Subcutaneous abdominal adipose tissue (tissue), 5 donors: ENCODE measurements at regions not wholly inside any gene's neighbourhood (a gene's known extent, or its start where the extent isn't known, plus 50 kb on each side); places are given as distances from the start of the nearest gene placed in this dataset.
"Not testable (repeated sequence)": the region's sequence is repeated elsewhere in the genome, so short reads cannot be mapped to it uniquely, and the experiment has no call there.

ENCODE experiments used
- H3K27ac ChIP-seq: one replicate; pipeline ENCODE4 v1.7.0; 2013; ENCODE audit warnings: low read depth, mild to moderate bottlenecking, inconsistent platforms, low read length, moderate library complexity
- H3K27me3 ChIP-seq, 5 donors: one replicate each; pipeline ENCODE4 v1.7.0; 2013; ENCODE audit warnings: low read length in 5 of 5, inconsistent platforms in 1 of 5; ENCODE audit not compliant: control insufficient read depth in 5 of 5, insufficient read depth in 4 of 5
- H3K36me3 ChIP-seq, 5 donors: one replicate each; pipeline ENCODE4 v1.7.0; 2013; ENCODE audit warnings: low read length in 5 of 5; ENCODE audit not compliant: control insufficient read depth in 5 of 5, insufficient read depth in 5 of 5
- H3K4me1 ChIP-seq, 5 donors: one replicate each; pipeline ENCODE4 v1.7.0; 2013; ENCODE audit warnings: low read length in 5 of 5, mild to moderate bottlenecking in 3 of 5, moderate library complexity in 1 of 5; ENCODE audit not compliant: control insufficient read depth in 5 of 5, insufficient read depth in 5 of 5
- H3K4me3 ChIP-seq, 5 donors: one replicate each; pipeline ENCODE4 v1.7.0; 2013; ENCODE audit warnings: low read length in 5 of 5, low read depth in 1 of 5
- H3K9ac ChIP-seq, 5 donors: one replicate each; pipeline ENCODE4 v1.7.0; 2013; ENCODE audit warnings: low read length in 5 of 5, mild to moderate bottlenecking in 4 of 5, moderate library complexity in 3 of 5
- H3K9me3 ChIP-seq, 5 donors: one replicate each; pipeline ENCODE4 v1.7.0; 2013; ENCODE audit warnings: low read length in 5 of 5; ENCODE audit not compliant: control insufficient read depth in 5 of 5
- donor health status: healthy.
- donor health status: healthy.
- donor health status: healthy.
- donor health status: healthy.
- donor health status: healthy.

DNA sequence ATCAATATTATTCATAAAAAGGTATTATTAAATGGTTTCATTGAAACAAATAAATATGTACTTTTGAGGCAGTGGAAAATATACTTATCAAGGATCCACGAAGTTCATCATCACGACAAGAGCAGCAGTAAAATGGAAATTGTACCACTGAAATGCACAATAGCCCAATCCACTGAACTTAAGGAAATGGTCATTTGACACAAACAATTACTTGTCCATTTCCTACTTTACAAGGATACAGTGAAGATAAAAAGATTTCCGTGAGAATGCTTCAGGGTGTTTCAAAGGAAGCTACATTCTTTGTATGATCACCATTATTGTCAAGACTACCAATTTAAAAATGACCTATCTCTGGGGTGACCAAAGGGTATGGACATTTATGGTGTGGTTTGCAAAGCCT is 210.3 kb downstream of the SYK start:
- H3K9ac ChIP-seq = no peak overlapping the region
- H3K27ac ChIP-seq = no peak overlapping the region
- H3K9me3 ChIP-seq = peaks cover 3 to 15% (median 8%) of the 10 kb centered on the region in 5 donors
- no peaks in the 10 kb centered on the region for H3K36me3 ChIP-seq
- H3K4me3 ChIP-seq = no peak overlapping the region
- H3K27me3 ChIP-seq = no peaks in the 10 kb centered on the region
- no peaks in the 10 kb centered on the region for H3K4me1 ChIP-seq

DNA sequence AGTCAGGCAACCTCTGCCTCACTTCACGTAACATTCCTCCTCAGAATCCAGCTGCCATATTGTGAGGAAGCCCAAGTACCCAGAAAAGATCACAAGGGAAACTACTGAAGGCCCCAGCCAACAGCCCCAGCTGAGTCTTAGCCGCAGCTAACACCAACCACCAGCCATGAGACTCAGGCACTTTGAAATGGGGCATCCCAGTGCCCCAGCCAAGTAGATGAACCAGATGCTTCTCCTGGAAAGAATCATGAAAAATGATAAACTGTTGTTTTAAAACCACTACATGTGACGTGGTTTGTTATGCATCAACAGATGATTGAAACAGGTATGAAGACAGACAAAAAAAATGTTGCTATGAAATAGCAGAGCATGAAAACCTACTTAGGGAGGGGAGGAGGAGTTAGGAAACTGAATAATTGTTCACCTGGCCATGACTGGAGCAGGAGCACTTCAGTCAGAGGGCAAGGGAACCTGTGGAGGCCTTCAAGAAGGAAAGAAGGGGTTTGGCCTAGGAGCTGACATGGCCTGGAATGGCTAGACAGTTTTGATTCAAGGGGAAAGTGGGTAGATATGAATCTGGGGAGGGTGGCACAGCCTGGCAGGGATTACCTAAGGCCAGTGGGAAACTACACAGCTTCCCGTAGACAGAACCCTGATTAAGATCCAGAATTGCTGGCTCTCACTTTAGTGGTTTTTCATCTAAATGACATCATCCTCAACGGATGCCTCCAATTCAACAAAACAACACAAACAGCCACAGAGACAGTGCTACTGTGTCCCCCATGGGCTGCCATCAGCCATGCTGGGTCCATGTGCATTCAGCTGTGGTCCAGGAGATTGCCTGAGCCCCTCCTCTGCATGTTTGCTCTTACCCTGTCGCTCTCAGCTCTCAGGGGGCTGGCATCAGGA is 211.6 kb downstream of the SYK start:
- H3K27me3 ChIP-seq = no peaks in the 10 kb centered on the region
- no peak overlapping the region for H3K4me3 ChIP-seq
- H3K9me3 ChIP-seq = peaks cover 0 to 15% (median 8%) of the 10 kb centered on the region in 5 donors
- H3K36me3 ChIP-seq = no peaks in the 10 kb centered on the region
- H3K4me1 ChIP-seq = no peaks in the 10 kb centered on the region
- H3K9ac ChIP-seq = no peak overlapping the region
- no peak overlapping the region for H3K27ac ChIP-seq

DNA sequence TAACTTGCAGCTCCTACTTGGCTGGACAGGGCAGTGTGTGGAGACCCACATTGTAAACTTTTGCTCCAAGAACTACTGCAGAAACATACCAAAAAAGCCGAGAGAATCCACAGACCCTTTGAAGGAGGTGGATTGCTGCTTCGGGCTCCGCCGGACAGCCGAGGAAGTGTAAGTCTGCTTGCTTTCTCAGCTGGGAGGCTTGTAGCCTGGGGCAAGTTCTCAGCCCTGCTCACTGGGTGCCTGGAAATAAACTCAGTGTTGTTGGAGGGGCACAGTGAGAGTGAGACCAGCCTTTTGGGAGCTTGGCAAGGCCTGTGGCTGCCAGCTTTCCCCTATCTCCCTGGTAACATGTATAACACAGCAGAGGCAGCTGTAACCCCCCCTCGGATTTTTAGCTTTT is 215.6 kb downstream of the SYK start:
- Histone ChIP-seq H3K9ac (no peak overlapping the region), H3K4me3 (no peak overlapping the region), H3K9me3 (peaks cover 0 to 18% (median 8%) of the 10 kb centered on the region in 5 donors), H3K4me1 (no peaks in the 10 kb centered on the region), H3K27ac (no peak overlapping the region), H3K36me3 (no peaks in the 10 kb centered on the region), H3K27me3 (no peaks in the 10 kb centered on the region)

- not testable (repeated sequence) for H3K4me3 ChIP-seq, H3K4me1 ChIP-seq, H3K9ac ChIP-seq, H3K9me3 ChIP-seq, H3K27me3 ChIP-seq, H3K36me3 ChIP-seq, H3K27ac ChIP-seq
Observed at GRCh38 chr9:91019871-91020270, 218.3 kb downstream of the SYK start.

DNA sequence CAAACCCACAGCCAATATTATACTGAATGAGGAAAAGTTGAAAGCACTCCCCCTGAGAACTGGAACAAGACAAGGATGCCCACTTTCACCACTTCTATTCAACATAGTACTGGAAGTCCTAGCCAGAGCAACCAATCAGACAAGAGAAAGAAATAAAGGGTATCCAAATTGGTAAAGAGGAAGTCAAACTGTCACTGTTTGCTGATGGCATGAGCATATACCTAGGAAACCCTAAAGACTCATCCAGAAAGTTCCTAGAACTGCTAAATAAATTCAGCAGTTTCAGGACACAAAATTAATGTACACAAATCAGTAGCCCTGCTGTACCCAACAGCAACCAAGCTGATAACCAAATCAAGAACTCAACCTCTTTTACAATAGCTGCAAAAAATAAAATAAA is 220.0 kb downstream of the SYK start:
- not testable (repeated sequence) for H3K27me3 ChIP-seq, H3K4me3 ChIP-seq, H3K36me3 ChIP-seq, H3K9ac ChIP-seq, H3K4me1 ChIP-seq, H3K27ac ChIP-seq, H3K9me3 ChIP-seq

DNA sequence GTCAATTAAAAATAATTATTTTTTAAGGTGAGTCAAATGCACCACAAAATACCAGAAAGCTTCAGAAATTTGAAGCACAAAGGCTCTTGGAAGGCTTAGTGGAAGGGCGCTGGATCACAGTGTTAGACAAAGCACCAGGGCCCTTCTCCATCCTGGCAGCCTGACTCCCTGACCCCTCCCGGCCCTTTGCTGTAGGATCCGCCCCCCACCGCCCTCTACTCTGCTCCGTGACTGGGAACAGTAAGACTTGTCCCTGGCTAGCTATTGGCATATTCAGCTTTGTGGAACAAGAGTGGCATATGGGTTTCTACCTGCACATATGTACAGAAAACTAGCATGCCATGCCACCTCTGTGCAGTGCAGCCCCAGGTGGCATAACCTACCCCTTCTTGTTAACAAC is 222.1 kb downstream of the SYK start:
- H3K27me3 ChIP-seq = no peaks in the 10 kb centered on the region
- H3K27ac ChIP-seq = no peak overlapping the region
- no peak overlapping the region for H3K9ac ChIP-seq
- H3K4me1 ChIP-seq = peaks cover 0 to 2% (median 0%) of the 10 kb centered on the region in 5 donors
- no peak overlapping the region for H3K4me3 ChIP-seq
- H3K9me3 ChIP-seq = peaks cover 0 to 2% (median 0%) of the 10 kb centered on the region in 5 donors
- H3K36me3 ChIP-seq = no peaks in the 10 kb centered on the region

- Histone ChIP-seq H3K9ac (no peak overlapping the region), H3K9me3 (peaks cover 0 to 2% (median 0%) of the 10 kb centered on the region in 5 donors), H3K27ac (no peak overlapping the region), H3K4me1 (peaks cover 0 to 2% (median 0%) of the 10 kb centered on the region in 5 donors), H3K4me3 (no peak overlapping the region), H3K27me3 (no peaks in the 10 kb centered on the region), H3K36me3 (no peaks in the 10 kb centered on the region)
Observed at GRCh38 chr9:91024841-91025240, 223.2 kb downstream of the SYK start.

GRCh38 chr9:91025856-91026255 is 224.2 kb downstream of the SYK start:
- H3K27ac ChIP-seq = no peak overlapping the region
- H3K27me3 ChIP-seq = no peaks in the 10 kb centered on the region
- H3K9ac ChIP-seq = no peak overlapping the region
- H3K4me3 ChIP-seq = no peak overlapping the region
- no peaks in the 10 kb centered on the region for H3K36me3 ChIP-seq
- H3K9me3 ChIP-seq = peaks cover 0 to 2% (median 0%) of the 10 kb centered on the region in 5 donors
- peaks cover 0 to 2% (median 0%) of the 10 kb centered on the region in 5 donors for H3K4me1 ChIP-seq

- Histone ChIP-seq H3K4me3 (no peak overlapping the region), H3K9ac (no peak overlapping the region), H3K27me3 (no peaks in the 10 kb centered on the region), H3K4me1 (peaks cover 0 to 2% (median 0%) of the 10 kb centered on the region in 5 donors), H3K27ac (no peak overlapping the region), H3K9me3 (peaks cover 0 to 2% (median 0%) of the 10 kb centered on the region in 5 donors), H3K36me3 (no peaks in the 10 kb centered on the region)
Observed at GRCh38 chr9:91026266-91026665, 224.6 kb downstream of the SYK start.

DNA sequence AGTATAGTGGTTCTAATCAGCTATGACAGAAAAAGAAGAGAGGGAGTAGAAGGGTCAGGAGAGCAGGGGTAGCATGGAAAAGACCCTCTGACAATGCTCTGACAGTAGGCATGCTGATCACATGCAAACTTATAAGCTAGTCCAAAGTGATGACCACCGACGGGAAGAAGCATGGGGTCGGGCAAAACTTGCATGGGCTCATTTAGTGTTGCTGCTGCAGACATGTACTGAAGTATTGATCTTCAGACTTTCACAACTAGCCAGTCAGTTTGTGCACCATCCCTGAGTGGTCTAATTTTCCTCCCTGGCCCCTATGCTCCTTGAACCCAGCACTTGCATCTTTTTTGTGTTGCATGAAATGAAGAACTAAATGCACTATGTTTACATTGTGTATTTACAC is 225.4 kb downstream of the SYK start:
- Histone ChIP-seq H3K4me1 (peaks cover 0 to 2% (median 0%) of the 10 kb centered on the region in 5 donors), H3K4me3 (no peak overlapping the region), H3K9ac (no peak overlapping the region), H3K9me3 (peaks cover 0 to 2% (median 0%) of the 10 kb centered on the region in 5 donors), H3K36me3 (no peaks in the 10 kb centered on the region), H3K27ac (no peak overlapping the region), H3K27me3 (no peaks in the 10 kb centered on the region)
